Mucosa of rectum (tissue), 2 donors: ENCODE measurements at regions not wholly inside any gene's neighbourhood (a gene's known extent, or its start where the extent isn't known, plus 50 kb on each side); places are given as distances from the start of the nearest gene placed in this dataset.
A peak's percentile ranks its signal among the peaks of the same experiment; 100 is the strongest.

Experiments used
- H3K27ac ChIP-seq, 2 donors: one replicate each; pipeline ENCODE4 v1.7.0; 2013; ENCODE audit warnings: inconsistent platforms in 2 of 2, low read depth in 2 of 2, low read length in 2 of 2
- H3K27me3 ChIP-seq, 2 donors: one replicate each; pipeline ENCODE4 v1.7.0; 2013; ENCODE audit warnings: low read length in 2 of 2; ENCODE audit not compliant: control insufficient read depth in 2 of 2, insufficient read depth in 2 of 2
- H3K36me3 ChIP-seq, 2 donors: one replicate each; pipeline ENCODE4 v1.7.0; 2013; ENCODE audit warnings: low read length in 2 of 2; ENCODE audit not compliant: control insufficient read depth in 2 of 2, insufficient read depth in 2 of 2
- H3K4me1 ChIP-seq, 2 donors: one replicate each; pipeline ENCODE4 v1.7.0; 2013; ENCODE audit warnings: low read length in 2 of 2, mild to moderate bottlenecking in 1 of 2; ENCODE audit not compliant: control insufficient read depth in 2 of 2, insufficient read depth in 2 of 2
- H3K4me3 ChIP-seq, 2 donors: one replicate each; pipeline ENCODE4 v1.7.0; 2013; ENCODE audit warnings: low read length in 2 of 2
- H3K9ac ChIP-seq, 2 donors: one replicate each; pipeline ENCODE4 v1.7.0; 2013; ENCODE audit warnings: low read length in 2 of 2, low read depth in 1 of 2, mild to moderate bottlenecking in 1 of 2
- H3K9me3 ChIP-seq, 2 donors: one replicate each; pipeline ENCODE4 v1.7.0; 2013; ENCODE audit warnings: low read length in 2 of 2; ENCODE audit not compliant: control insufficient read depth in 2 of 2
- donor health status: healthy.
- donor health status: Normal muscosa, but diverticular disease.

DNA sequence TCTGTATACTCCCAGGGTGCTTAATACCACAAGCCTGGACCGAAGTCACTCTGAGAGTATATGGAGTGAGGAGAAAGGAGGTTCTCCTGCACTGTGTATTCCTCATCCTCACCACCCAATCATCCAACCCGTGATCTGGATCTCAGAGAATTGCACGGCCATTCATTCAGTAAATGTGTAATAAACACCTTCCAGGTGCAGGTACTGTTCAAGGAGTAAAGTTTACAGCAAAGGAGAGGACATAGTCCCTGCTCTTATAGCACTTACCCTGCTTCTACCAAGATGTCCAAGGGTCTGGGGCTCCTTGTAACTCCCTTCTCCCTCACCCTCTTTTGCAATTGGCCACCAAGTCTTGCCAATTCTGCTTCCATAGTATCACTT lies 139.2 kb upstream of the JUN start:
- peak overlapping the region; percentile 27 to 31 for H3K9ac ChIP-seq

DNA sequence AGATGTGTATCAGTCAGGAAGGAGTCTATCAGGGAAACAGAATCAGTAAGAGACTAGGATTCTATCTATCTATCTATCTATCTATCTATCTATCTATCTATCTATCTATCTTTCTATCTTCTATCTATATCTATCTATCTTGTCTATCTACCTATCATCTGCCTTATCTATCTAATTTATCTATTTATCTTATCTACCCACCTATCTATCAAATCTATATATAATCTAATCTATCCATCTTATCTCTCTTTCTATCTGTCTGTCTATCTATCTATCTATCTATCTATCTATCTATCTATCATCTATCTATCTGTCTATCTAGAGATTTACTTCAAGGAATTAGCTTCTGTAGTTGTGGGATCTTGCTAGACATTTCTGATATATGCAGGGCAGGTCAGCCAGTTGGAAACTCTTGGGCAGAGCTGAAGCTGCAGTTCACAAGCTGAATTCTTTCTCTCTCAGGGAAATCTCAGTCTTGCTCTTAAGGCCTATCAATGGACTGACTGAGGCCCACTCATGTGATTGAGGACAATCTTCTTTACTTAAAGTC lies 140.2 kb upstream of the JUN start:
- H3K4me3 ChIP-seq: no peak overlapping the region
- H3K27me3 ChIP-seq: no peaks in the 10 kb centered on the region
- no peaks in the 10 kb centered on the region for H3K9me3 ChIP-seq
- peaks cover 33 to 44% of the 10 kb centered on the region in 2 donors for H3K4me1 ChIP-seq
- no peak overlapping the region for H3K9ac ChIP-seq
- H3K36me3 ChIP-seq: no peaks in the 10 kb centered on the region
- peak overlapping the region in 1 of 2 donors; percentile 94 for H3K27ac ChIP-seq

More for the DNA sequence above, 139.2 kb upstream of the JUN start:
- Histone ChIP-seq H3K9me3 (no peaks in the 10 kb centered on the region), H3K27me3 (no peaks in the 10 kb centered on the region), H3K4me1 (peaks cover 26 to 34% of the 10 kb centered on the region in 2 donors), H3K27ac (peak overlapping the region; percentile 78 to 94), H3K4me3 (no peak overlapping the region), H3K36me3 (no peaks in the 10 kb centered on the region)

DNA sequence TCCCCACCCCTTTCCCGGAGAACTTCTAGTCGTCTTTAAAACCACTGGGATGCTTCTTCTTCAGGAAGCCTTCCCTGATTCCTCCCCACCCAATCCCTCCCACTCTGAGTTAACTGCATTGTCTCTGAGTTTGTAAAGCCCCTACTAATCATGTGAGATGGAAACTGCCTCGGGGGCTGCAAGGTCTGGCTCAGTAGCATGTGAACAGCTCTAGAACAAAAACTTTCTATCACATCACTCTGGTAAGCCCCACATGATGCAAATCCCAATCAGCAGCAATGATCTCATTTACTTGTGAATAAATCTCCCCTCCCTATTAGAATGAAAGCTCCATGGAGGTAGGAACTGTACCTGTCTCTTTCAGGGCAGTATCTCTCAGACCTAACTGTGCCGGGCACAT lies 141.0 kb upstream of the JUN start:
- no peaks in the 10 kb centered on the region for H3K27me3 ChIP-seq
- H3K9me3 ChIP-seq: no peaks in the 10 kb centered on the region
- no peaks in the 10 kb centered on the region for H3K36me3 ChIP-seq
- no peak overlapping the region for H3K27ac ChIP-seq
- no peak overlapping the region for H3K9ac ChIP-seq
- peaks cover 39 to 52% of the 10 kb centered on the region in 2 donors for H3K4me1 ChIP-seq
- no peak overlapping the region for H3K4me3 ChIP-seq

DNA sequence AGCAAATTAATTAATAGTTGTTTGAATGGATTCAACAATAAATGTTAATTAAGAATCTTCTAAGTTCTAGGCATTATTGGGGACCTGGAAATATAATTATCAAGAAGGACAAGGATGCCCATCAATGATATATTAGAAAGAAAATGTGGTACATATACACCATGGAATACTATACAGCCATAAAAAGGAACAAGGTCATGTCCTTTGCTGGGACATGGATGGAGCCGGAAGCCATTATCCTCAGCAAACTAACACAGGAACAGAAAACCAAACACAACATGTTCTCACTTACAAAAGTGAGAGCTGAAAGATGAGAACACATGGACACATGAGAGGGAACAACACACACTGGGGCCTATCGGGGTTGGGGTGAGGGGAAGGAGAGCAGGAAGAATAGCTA lies 141.4 kb upstream of the JUN start:
- no peak overlapping the region for H3K9ac ChIP-seq
- H3K36me3 ChIP-seq: no peaks in the 10 kb centered on the region
- no peak overlapping the region for H3K27ac ChIP-seq
- no peak overlapping the region for H3K4me3 ChIP-seq
- H3K4me1 ChIP-seq: peaks cover 39 to 56% of the 10 kb centered on the region in 2 donors
- H3K9me3 ChIP-seq: no peaks in the 10 kb centered on the region
- no peaks in the 10 kb centered on the region for H3K27me3 ChIP-seq

DNA sequence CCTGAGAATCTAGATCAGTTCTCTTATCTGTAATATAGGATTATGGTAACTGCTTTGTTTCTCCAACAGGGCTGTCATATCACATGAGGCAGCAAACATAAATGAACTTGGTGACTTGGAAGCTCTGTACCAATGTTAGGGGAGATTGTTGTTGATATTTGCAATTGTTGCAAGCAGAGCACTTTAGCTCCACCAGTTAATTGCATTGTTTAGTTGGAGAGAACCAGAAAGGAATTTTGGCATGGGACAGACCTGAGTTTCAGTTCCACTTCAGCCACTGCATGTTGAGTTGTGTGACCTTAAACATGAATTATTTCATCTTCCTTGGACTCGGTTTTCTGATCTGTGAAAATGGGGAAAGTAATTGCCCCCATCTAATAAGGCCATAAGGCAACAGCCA lies 142.3 kb upstream of the JUN start:
- Histone ChIP-seq H3K9me3 (no peaks in the 10 kb centered on the region), H3K27me3 (no peaks in the 10 kb centered on the region), H3K9ac (no peak overlapping the region), H3K4me3 (no peak overlapping the region), H3K4me1 (peaks cover 39 to 61% of the 10 kb centered on the region in 2 donors), H3K27ac (no peak overlapping the region), H3K36me3 (no peaks in the 10 kb centered on the region)

DNA sequence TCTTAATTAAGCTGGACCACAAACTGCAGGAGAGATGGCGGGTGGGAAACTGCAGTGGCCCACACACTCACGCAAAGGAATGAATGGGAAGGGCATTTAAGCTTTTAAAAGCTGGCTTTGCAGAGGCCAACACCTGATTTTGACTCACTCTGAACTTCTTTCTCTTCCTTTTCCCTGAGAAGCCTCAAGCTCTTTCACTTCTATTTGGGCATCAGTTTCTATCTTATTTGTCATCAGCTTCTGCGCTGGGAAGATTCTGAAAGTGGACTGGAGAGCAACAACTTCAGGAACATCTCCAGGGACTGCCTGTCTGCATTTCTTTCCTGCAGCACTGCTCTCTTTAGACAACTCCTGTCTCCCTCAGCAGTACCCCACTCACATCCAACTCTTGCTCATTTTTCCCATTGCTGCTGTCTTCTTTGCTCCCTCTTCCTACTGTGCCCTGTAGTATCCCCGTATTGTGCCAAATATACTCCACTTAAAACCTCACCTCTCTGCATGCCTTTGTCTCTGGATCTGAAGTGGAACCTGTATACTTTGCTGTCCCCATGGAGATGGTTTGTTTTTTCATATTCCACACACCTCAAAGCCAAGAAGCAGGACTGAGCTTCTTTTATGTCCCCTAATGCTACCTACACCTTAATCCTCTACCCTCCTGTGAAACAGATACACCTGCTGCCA lies 143.3 kb upstream of the JUN start:
- H3K9ac ChIP-seq: no peak overlapping the region
- no peaks in the 10 kb centered on the region for H3K9me3 ChIP-seq
- H3K4me1 ChIP-seq: peaks cover 32 to 58% of the 10 kb centered on the region in 2 donors
- H3K4me3 ChIP-seq: no peak overlapping the region
- H3K36me3 ChIP-seq: no peaks in the 10 kb centered on the region
- H3K27me3 ChIP-seq: no peaks in the 10 kb centered on the region
- no peak overlapping the region for H3K27ac ChIP-seq

DNA sequence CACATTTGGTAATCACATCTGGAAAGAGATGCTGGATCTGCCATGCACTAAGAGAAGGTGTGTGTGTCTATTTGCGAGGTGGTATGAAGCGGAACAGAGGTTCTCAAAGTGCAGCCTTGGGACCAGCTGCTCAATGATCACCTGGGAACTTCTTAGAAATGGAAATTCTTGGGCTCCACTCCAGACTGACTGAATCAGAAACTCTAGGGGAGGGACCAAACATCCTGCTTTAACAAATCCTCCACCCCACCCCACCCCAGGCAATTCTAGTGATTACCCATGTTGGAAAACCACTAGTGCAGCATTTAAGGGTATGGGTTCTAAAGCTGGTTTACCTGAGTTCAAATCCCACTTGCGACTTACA lies 143.9 kb upstream of the JUN start:
- Histone ChIP-seq H3K36me3 (no peaks in the 10 kb centered on the region), H3K4me1 (peaks cover 29 to 58% of the 10 kb centered on the region in 2 donors), H3K27ac (peak overlapping the region in 1 of 2 donors; percentile 83), H3K9ac (no peak overlapping the region), H3K27me3 (no peaks in the 10 kb centered on the region), H3K9me3 (no peaks in the 10 kb centered on the region), H3K4me3 (no peak overlapping the region)

DNA sequence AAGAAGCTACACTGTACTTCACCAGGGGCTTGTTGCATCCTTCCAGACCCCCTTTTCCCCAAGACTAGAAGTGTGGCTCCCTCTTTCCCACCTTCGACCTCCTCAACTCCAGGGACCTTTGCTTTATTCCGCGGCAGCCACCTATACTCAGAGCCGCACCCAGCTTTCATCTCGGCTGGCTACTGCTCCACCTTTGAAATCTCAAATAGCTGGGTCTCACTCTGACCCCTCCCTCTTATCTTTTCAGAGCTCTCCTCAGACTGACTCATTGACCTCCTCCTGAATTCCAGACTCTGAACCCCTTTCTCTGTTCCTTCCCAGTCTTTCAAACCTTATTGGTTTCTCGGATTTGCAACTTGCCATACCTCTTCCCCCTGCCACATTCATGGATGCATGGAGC lies 144.7 kb upstream of the JUN start:
- H3K4me1 ChIP-seq: peaks cover 34 to 59% of the 10 kb centered on the region in 2 donors
- no peaks in the 10 kb centered on the region for H3K36me3 ChIP-seq
- peak overlapping the region; percentile 77 to 83 for H3K27ac ChIP-seq
- no peak overlapping the region for H3K4me3 ChIP-seq
- H3K9ac ChIP-seq: peak overlapping the region in 1 of 2 donors; percentile 46
- no peaks in the 10 kb centered on the region for H3K27me3 ChIP-seq
- H3K9me3 ChIP-seq: no peaks in the 10 kb centered on the region

DNA sequence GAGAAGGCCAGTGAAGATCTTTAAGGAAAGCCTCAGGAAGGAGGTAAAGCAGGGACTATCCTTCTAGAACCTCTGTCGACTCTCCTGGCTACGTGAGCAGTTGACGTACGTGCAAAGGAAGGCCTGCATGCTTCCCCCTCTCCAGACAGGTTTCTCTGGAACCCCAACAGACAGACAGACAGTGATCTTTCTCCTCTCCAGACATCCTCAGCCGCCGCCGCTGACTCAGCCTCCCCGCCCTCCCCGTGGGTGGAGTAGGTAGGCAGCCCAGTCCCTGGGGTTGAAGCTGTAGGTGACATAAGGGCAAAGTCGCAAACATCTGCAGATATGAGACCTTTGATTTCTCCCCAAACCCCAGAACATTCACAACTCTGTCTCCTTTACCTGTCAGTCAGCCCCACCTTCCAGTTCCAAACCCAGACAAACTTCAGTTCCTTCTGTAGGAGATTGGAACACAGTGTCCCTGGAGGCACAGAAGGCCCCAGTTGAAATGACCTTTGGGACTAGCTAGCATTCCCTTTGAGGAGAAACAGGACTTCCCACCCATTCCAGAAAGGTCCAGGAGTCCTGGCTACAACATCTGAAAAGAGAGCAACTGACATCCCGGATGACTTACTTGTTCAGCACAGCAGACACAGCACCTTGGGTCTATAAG lies 146.0 kb upstream of the JUN start:
- no peaks in the 10 kb centered on the region for H3K9me3 ChIP-seq
- peak overlapping the region; percentile 17 to 35 for H3K4me3 ChIP-seq
- peak overlapping the region in 1 of 2 donors; percentile 46 for H3K9ac ChIP-seq
- peaks cover 38 to 62% of the 10 kb centered on the region in 2 donors for H3K4me1 ChIP-seq
- H3K36me3 ChIP-seq: no peaks in the 10 kb centered on the region
- H3K27ac ChIP-seq: peak overlapping the region; percentile 77 to 83
- no peaks in the 10 kb centered on the region for H3K27me3 ChIP-seq

DNA sequence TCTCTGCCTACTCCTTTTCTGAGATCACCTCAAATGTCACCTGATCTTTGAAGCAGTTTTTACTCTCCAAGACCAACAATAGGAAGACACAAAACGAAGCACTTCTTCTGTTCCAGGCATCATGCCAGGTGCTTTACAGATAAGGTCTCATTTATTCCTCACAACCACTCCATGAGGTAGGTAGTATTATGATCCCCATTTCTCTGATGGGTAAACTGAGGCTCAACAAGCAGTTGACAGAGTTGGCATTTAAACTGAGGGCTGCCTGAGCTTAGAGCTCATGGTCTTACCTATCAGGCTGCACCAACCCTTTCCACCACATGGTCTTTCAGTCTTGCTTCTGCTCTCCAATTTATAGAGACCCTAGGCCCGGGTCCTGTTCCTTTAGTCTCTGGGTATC lies 147.2 kb upstream of the JUN start:
- Histone ChIP-seq H3K9me3 (no peaks in the 10 kb centered on the region), H3K27ac (no peak overlapping the region), H3K4me1 (peaks cover 38 to 62% of the 10 kb centered on the region in 2 donors), H3K4me3 (no peak overlapping the region), H3K36me3 (no peaks in the 10 kb centered on the region), H3K9ac (no peak overlapping the region), H3K27me3 (no peaks in the 10 kb centered on the region)
